GM06990 (cell line): ENCODE measurements at regions not wholly inside any gene's neighbourhood (a gene's known extent, or its start where the extent isn't known, plus 50 kb on each side); places are given as distances from the start of the nearest gene placed in this dataset.

Source experiments
- DNase-seq: peaks from one replicate; pipeline ENCODE4 v3.0.0-alpha.2; 2011; ENCODE audit not compliant: insufficient read length; ENCODE audit errors: extremely low read depth
- H3K27me3 ChIP-seq: replicated peaks from 2 replicates; pipeline ENCODE4 v1.6.0; 2011; ENCODE audit warnings: low read length; ENCODE audit not compliant: control insufficient read depth, insufficient read depth
- H3K36me3 ChIP-seq: 2 replicates; pipeline ENCODE4 v1.5.1; 2011; ENCODE audit warnings: low read length; ENCODE audit not compliant: control insufficient read depth, insufficient read depth
- H3K4me3 ChIP-seq: replicated peaks from 2 replicates; pipeline ENCODE4 v1.5.1; 2011; ENCODE audit warnings: low read depth, mild to moderate bottlenecking, control low read depth, low read length
- CTCF ChIP-seq: IDR thresholded peaks from 2 replicates; pipeline ENCODE4 v1.5.1; 2011; ENCODE audit warnings: low read length, control low read depth, mild to moderate bottlenecking, inconsistent platforms; ENCODE audit not compliant: insufficient read depth, poor library complexity, severe bottlenecking

GRCh38 chr15:39025321-39025720 is 460.7 kb upstream of the RASGRP1 start:
- no peak for TF ChIP-seq CTCF
- H3K4me3 ChIP-seq = no peak overlapping the region
- no peak for DNase-seq
- H3K27me3 ChIP-seq = no peaks in the 10 kb centered on the region
- H3K36me3 ChIP-seq = no peaks in the 10 kb centered on the region

GRCh38 chr15:39025881-39026280 is 461.3 kb upstream of the RASGRP1 start:
- no peak overlapping the region for H3K4me3 ChIP-seq

GRCh38 chr15:39028069-39028468 is 463.5 kb upstream of the RASGRP1 start:
- Histone ChIP-seq H3K36me3 (no peaks in the 10 kb centered on the region), H3K4me3 (no peak overlapping the region), H3K27me3 (no peaks in the 10 kb centered on the region)
- TF ChIP-seq CTCF = no peak
- no peak for DNase-seq

More at GRCh38 chr15:39025881-39026280, 461.3 kb upstream of the RASGRP1 start:
- Histone ChIP-seq H3K27me3 (no peaks in the 10 kb centered on the region), H3K36me3 (no peaks in the 10 kb centered on the region)
- no peak for DNase-seq
- no peak for TF ChIP-seq CTCF

- no peak for TF ChIP-seq CTCF
- no peaks in the 10 kb centered on the region for H3K36me3 ChIP-seq
- DNase-seq = no peak
- no peaks in the 10 kb centered on the region for H3K27me3 ChIP-seq
- no peak overlapping the region for H3K4me3 ChIP-seq
Measured at GRCh38 chr15:39029741-39030140, 465.1 kb upstream of the RASGRP1 start.

- no peak for DNase-seq
- Histone ChIP-seq H3K4me3 (no peak overlapping the region), H3K27me3 (no peaks in the 10 kb centered on the region), H3K36me3 (no peaks in the 10 kb centered on the region)
- TF ChIP-seq CTCF = no peak
Measured at GRCh38 chr15:39030291-39031070, 465.9 kb upstream of the RASGRP1 start.
